GM18511 (cell line): ENCODE measurements at regions not wholly inside any gene's neighbourhood (a gene's known extent, or its start where the extent isn't known, plus 50 kb on each side); places are given as distances from the start of the nearest gene placed in this dataset.

ENCODE experiments used
- ATAC-seq: cut with Tn5 transposase; IDR thresholded peaks from one replicate; pipeline ENCODE4 v1.9.1; 2021; ENCODE audit warnings: mild to moderate bottlenecking, moderate library complexity; ENCODE audit not compliant: unreplicated experiment

- ATAC-seq = no peak
These were observed 881.0 kb upstream of the CHAC2 start for GRCh38 chr2:52886556-52886955.

- ATAC-seq = no peak
These were observed 882.7 kb upstream of the CHAC2 start for GRCh38 chr2:52884761-52885352.

GRCh38 chr2:52882974-52883373 is 884.6 kb upstream of the CHAC2 start:
- no peak for ATAC-seq

GRCh38 chr2:52881606-52882005 is 886.0 kb upstream of the CHAC2 start:
- no peak for ATAC-seq

GRCh38 chr2:52880872-52881271 is 886.7 kb upstream of the CHAC2 start:
- ATAC-seq = no peak

- no peak for ATAC-seq
These were observed 888.0 kb upstream of the CHAC2 start for GRCh38 chr2:52879561-52879960.

GRCh38 chr2:52877703-52878102 is 889.9 kb upstream of the CHAC2 start:
- ATAC-seq = no peak

- no peak for ATAC-seq
These were observed 893.0 kb upstream of the CHAC2 start for GRCh38 chr2:52874466-52875106.

GRCh38 chr2:52862801-52863200 is 904.8 kb upstream of the CHAC2 start:
- no peak for ATAC-seq

GRCh38 chr2:52861596-52861995 is 906.0 kb upstream of the CHAC2 start:
- ATAC-seq = no peak

GRCh38 chr2:52859065-52859464 is 908.5 kb upstream of the CHAC2 start:
- no peak for ATAC-seq

- no peak for ATAC-seq
These were observed 909.9 kb upstream of the CHAC2 start for GRCh38 chr2:52857722-52858121.

GRCh38 chr2:52852006-52852405 is 915.6 kb upstream of the CHAC2 start:
- ATAC-seq = no peak

GRCh38 chr2:52844701-52845423 is 922.7 kb upstream of the CHAC2 start:
- ATAC-seq = no peak

GRCh38 chr2:52835909-52836308 is 931.7 kb upstream of the CHAC2 start:
- ATAC-seq = no peak

- no peak for ATAC-seq
These were observed 936.4 kb upstream of the CHAC2 start for GRCh38 chr2:52831216-52831615.

- no peak for ATAC-seq
These were observed 939.5 kb upstream of the CHAC2 start for GRCh38 chr2:52828112-52828511.

GRCh38 chr2:52821631-52822030 is 946.0 kb upstream of the CHAC2 start:
- ATAC-seq = no peak

GRCh38 chr2:52818958-52819357 is 948.6 kb upstream of the CHAC2 start:
- ATAC-seq = no peak

- ATAC-seq = no peak
These were observed 957.1 kb upstream of the CHAC2 start for GRCh38 chr2:52810460-52810859.

GRCh38 chr2:52805901-52806410 is 961.6 kb upstream of the CHAC2 start:
- ATAC-seq = no peak

- ATAC-seq = no peak
These were observed 973.0 kb upstream of the CHAC2 start for GRCh38 chr2:52794581-52794980.
